ENCODE measurements at regions not wholly inside any gene's neighbourhood (a gene's known extent, or its start where the extent isn't known, plus 50 kb on each side); places are given as distances from the start of the nearest gene placed in this dataset.

DNA sequence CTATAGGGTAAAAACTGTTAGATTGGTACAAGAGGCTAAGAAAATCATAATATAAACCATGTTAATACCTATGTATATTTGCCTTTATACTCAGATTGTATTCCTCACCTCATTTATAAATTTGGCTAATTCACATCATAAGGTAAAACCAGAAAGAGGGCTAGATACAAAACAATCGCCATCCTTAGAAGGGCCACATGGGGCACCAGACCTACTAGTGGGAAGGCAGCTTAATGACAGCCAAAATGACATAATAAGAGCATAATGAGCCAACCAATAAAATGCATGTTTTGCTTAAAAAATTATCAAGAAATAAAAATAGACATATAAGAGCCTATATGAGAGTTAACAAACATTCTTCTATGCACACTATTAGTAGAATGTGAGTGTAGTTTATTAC is 107.3 kb upstream of the PRDX4 start:
- Histone ChIP-seq H3K4me2 (no peak overlapping the region), H3K27ac (no peak overlapping the region), H3K4me1 (no peaks in the 10 kb centered on the region), H3K4me3 (no peak overlapping the region), H3K9me3 (peaks cover 8% of the 10 kb centered on the region; the same call in 1 of the 3 replicates)
- WGBS (ENCODE audit: missing lambda C conversion rate), result 0% methylated on average over 1 of the region's 1 CpG
- CTCF ChIA-PET, result no interaction called here
- no peak for DNase-seq (ENCODE audit: low read depth in 1 of 2, low spot score in 1 of 2)
- POLR2A ChIA-PET, result no interaction called here
- FAIRE-seq, result peak; percentile 83
- TF ChIP-seq FOSL2 (IDR thresholded peaks at IDR 0.05) (no peak), FOSL2 (CRISPR knock-in tag; IDR thresholded peaks at IDR 0.05) (no peak), JUNB (IDR thresholded peaks at IDR 0.05) (no peak), REST (IDR thresholded peaks at IDR 0.05) (no peak), CEBPB (IDR thresholded peaks at IDR 0.05) (no peak), ZFP36 (IDR thresholded peaks at IDR 0.05; ENCODE audit: borderline replicate concordance, partially characterized antibody) (no peak), ZNF302 (CRISPR knock-in tag; IDR thresholded peaks at IDR 0.05) (no peak), PHF8 (IDR thresholded peaks at IDR 0.05; ENCODE audit: borderline replicate concordance, low read depth) (no peak), TFCP2L1 (CRISPR knock-in tag; IDR thresholded peaks at IDR 0.05) (no peak), POLR2AphosphoS2 (conservative IDR thresholded peaks at IDR 0.05; ENCODE audit: low read length) (no peak), HOXB13 (CRISPR knock-in tag; IDR thresholded peaks at IDR 0.05; ENCODE audit: low read depth) (no peak), KDM5A (IDR thresholded peaks at IDR 0.05) (no peak), ESRRA (IDR thresholded peaks at IDR 0.05; ENCODE audit: borderline replicate concordance, low read length) (no peak), NR3C1 (IDR thresholded peaks at IDR 0.05) (no peak)
- TF ChIP-seq, protein P1, sequence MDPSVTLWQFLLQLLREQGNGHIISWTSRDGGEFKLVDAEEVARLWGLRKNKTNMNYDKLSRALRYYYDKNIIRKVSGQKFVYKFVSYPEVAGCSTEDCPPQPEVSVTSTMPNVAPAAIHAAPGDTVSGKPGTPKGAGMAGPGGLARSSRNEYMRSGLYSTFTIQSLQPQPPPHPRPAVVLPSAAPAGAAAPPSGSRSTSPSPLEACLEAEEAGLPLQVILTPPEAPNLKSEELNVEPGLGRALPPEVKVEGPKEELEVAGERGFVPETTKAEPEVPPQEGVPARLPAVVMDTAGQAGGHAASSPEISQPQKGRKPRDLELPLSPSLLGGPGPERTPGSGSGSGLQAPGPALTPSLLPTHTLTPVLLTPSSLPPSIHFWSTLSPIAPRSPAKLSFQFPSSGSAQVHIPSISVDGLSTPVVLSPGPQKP (IDR thresholded peaks at IDR 0.05; ENCODE audit: low read depth, low read length), result no peak
- ATAC-seq, result no peak

GRCh38 chrX:23570674-23571343 is 96.5 kb upstream of the PRDX4 start:
- CTCF ChIA-PET, result interaction anchor here (0.7 kb wide), 1 partner anchor 392 kb away, joined by 5 read pairs; no protein-coding TSS in a partner anchor
- TF ChIP-seq EHF (CRISPR knock-in tag; IDR thresholded peaks at IDR 0.05) (no peak), POLR2AphosphoS2 (conservative IDR thresholded peaks at IDR 0.05; ENCODE audit: low read length) (no peak), JUNB (IDR thresholded peaks at IDR 0.05) (no peak), MAZ (IDR thresholded peaks at IDR 0.05; ENCODE audit: borderline replicate concordance, low read depth, low read length) (no peak), JUN (IDR thresholded peaks at IDR 0.05) (no peak), KDM5A (IDR thresholded peaks at IDR 0.05) (no peak), MAX (IDR thresholded peaks at IDR 0.05) (no peak), MAFK (IDR thresholded peaks at IDR 0.05; ENCODE audit: partially characterized antibody) (no peak), RAD21 (conservative IDR thresholded peaks at IDR 0.05 in 1 of 2, IDR thresholded peaks at IDR 0.05 in 1 of 2) (no peak), RCOR1 (IDR thresholded peaks at IDR 0.05; ENCODE audit: low read depth, low read length) (no peak), TFCP2L1 (CRISPR knock-in tag; IDR thresholded peaks at IDR 0.05) (no peak), GATA3 (IDR thresholded peaks at IDR 0.05; ENCODE audit: borderline replicate concordance) (no peak)
- TF ChIP-seq, protein P2, sequence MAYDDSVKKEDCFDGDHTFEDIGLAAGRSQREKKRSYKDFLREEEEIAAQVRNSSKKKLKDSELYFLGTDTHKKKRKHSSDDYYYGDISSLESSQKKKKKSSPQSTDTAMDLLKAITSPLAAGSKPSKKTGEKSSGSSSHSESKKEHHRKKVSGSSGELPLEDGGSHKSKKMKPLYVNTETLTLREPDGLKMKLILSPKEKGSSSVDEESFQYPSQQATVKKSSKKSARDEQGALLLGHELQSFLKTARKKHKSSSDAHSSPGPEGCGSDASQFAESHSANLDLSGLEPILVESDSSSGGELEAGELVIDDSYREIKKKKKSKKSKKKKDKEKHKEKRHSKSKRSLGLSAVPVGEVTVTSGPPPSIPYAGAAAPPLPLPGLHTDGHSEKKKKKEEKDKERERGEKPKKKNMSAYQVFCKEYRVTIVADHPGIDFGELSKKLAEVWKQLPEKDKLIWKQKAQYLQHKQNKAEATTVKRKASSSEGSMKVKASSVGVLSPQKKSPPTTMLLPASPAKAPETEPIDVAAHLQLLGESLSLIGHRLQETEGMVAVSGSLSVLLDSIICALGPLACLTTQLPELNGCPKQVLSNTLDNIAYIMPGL (CRISPR knock-in tag; IDR thresholded peaks at IDR 0.05; ENCODE audit: borderline replicate concordance), result no peak
- FAIRE-seq (peak; percentile 68), ATAC-seq (no peak), DNase-seq (ENCODE audit: low read depth in 1 of 2, low spot score in 1 of 2) (no peak)
- Histone ChIP-seq H3K4me1 (no peaks in the 10 kb centered on the region), H3K4me3 (no peak overlapping the region), H3K27ac (no peak overlapping the region), H3K4me2 (no peak overlapping the region), H3K9me3 (no peaks in the 10 kb centered on the region)
- POLR2A ChIA-PET, result no interaction called here
- 26% methylated on average over 2 of the region's 2 CpGs for WGBS (ENCODE audit: missing lambda C conversion rate)

Measured in A549 (cell line).